GM21367 (cell line): ENCODE measurements at regions not wholly inside any gene's neighbourhood (a gene's known extent, or its start where the extent isn't known, plus 50 kb on each side); places are given as distances from the start of the nearest gene placed in this dataset.

Source experiments
- ATAC-seq: cut with Tn5 transposase; IDR thresholded peaks from one replicate; pipeline ENCODE4 v1.9.1; 2021; ENCODE audit not compliant: unreplicated experiment

DNA sequence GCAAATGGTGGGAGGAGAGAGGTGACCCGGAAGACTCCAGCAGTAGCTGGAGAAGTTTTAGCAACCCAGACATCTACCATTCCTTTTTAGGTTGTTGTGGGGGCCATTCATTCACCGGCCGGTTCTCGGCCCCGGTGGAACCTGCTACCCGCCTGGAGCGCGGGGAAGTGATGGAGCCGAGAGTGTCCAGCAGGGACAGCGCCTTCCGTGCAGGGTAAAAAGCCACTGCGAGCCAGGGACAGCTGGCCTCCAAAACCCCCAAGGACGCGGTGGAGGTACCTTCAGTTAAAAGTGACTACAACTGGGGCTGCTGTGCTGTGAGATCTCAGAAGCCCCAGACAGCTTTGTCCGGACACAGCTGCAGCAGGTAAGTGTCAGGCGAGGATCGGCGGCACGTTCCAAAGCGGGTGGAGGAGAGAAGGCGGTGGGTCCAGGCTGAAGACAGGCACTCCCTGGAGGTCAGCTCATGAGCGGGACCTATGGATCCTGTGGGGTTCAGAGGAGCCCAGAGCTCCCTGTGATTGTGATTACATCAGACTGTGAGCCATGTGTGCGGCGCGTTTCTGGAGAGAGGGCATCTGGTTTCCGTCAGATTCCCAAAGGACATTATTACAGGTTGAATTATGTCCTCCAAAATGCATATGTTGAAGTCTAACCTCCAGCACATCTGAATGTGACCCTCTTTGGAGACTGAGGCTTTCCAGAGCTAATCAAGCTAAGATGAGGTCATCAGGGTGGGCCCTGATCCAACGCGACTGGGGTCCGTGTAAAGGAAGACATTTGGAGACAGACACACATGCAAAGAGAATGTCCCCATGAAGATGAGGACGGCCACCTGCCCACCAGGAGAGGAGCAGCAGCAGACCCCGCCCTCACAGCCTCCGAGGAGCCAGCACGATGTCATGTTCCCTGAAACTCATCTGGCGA is 276.3 kb downstream of the EIPR1 start:
- ATAC-seq: no peak

DNA sequence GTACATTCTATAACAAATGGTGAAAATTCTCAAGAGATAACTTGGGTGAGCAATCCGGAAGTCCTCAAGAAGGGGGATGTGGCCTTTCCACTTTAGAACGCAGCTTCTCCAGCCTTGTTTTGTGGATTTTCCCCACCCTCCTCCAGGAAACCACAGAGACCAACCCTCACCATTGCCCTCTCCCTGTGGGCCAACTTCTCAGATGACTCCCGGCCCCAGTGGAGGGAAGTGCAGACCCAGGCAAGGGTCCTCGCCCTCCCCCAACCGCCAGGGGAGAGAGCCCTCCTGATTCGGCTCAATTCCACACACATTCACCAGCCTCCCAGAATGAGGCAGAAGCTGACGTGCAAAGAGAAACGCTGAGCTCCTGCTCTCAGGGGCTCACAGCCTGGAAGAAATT is 277.2 kb downstream of the EIPR1 start:
- no peak for ATAC-seq

- ATAC-seq: no peak
Measured at GRCh38 chr2:3099860-3100234, 277.8 kb downstream of the EIPR1 start.

- no peak for ATAC-seq
Measured at GRCh38 chr2:3099145-3099859, 278.3 kb downstream of the EIPR1 start.

DNA sequence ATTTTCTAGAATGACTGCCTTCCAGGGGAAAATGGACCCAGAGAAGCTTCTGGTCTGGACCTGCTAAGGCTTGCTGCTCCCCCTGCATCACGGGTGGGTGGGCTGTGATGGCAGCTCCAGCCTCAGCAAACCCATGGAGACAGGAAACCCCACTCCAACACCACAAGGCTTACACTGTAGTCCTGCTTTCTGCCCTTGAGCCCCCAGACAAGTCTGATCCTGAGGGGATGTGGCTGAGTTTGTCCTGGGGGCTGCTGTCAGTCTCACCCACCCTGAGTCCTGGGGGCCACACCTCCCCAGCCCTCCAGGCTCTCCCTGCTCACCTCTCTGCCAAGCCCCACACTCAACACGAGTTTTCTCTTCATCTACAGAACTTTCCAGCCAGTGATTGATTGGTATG is 279.4 kb downstream of the EIPR1 start:
- no peak for ATAC-seq

DNA sequence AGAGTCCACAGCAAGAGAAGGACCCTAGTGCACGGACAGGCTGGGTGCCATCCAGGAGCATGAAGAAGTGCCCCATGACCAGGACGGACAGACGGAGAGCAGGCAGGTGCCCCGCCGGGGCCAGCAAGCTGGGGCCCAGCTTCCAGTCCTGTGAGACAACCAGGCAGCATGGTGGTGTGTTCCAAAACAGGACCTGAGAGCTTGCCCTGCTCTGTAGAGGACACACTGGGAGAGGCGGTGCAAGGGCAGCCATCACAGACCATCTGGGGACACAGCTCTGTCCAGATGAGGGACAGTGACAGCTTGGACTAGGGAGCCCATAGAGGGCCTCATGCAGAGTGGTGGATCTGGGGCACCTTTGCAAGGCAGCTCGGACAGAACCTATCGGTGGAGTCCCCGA is 279.8 kb downstream of the EIPR1 start:
- no peak for ATAC-seq

- ATAC-seq: no peak
Measured at GRCh38 chr2:3094999-3095958, 282.3 kb downstream of the EIPR1 start.

DNA sequence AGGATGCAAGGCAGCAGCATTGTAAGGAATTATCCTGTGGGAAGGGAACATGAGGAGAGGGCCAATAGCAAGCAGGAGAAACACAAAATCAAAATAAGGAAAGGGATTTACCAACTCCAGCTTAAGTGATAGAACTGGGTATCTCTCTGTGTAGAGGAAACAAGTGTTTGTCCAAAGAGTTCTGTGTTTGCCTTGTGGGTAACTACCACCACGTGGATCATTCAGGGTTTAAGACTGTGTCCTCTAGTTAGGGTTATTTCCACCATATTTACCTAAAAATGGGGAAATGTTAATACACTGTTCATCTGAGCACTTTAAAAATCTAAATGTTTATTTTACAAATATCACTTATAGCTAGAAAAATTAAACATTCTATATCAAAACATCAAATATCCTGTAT is 283.3 kb downstream of the EIPR1 start:
- no peak for ATAC-seq

- ATAC-seq: no peak
Measured at GRCh38 chr2:3091696-3092095, 285.9 kb downstream of the EIPR1 start.

DNA sequence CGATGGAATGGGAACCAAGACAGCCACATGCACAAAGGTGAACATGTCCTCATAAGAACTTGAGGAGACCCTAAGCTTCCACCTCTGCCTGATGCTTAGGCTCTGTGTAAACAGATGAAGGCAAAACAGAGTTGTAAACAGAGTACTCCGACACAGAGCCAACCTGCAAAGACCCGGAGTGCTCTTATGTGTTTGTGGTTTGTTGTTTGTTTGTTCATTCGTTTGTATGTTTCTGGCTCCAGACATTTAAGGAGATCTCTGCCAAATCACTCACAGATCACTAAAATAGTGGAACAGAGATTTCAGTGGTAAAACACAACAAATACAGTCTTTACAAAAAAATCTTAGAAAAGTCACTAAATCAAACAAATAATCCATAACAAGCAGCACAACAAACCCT is 294.9 kb downstream of the EIPR1 start:
- ATAC-seq: no peak

GRCh38 chr2:3079959-3080948 is 297.4 kb downstream of the EIPR1 start:
- no peak for ATAC-seq

- no peak for ATAC-seq
Measured at GRCh38 chr2:3079466-3079865, 298.2 kb downstream of the EIPR1 start.

DNA sequence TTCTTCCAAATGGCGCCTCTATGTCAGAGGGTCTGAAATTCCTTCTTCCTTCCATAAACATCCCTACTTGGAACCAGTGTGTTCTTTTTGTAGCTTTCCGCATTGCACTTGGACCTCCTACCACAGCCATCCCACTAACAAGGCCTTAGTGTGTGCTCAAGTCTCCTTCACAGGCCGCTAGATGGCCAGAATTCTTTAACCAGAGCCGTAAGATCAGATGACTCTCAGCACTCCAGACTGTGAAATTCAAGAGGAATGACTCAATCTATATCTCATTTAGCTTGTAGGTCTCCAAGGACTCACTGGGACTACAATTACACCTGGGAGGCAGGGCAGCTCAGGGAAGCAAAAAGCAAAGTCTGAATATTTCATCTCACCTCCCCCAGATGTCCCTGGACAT is 298.9 kb downstream of the EIPR1 start:
- ATAC-seq: no peak

DNA sequence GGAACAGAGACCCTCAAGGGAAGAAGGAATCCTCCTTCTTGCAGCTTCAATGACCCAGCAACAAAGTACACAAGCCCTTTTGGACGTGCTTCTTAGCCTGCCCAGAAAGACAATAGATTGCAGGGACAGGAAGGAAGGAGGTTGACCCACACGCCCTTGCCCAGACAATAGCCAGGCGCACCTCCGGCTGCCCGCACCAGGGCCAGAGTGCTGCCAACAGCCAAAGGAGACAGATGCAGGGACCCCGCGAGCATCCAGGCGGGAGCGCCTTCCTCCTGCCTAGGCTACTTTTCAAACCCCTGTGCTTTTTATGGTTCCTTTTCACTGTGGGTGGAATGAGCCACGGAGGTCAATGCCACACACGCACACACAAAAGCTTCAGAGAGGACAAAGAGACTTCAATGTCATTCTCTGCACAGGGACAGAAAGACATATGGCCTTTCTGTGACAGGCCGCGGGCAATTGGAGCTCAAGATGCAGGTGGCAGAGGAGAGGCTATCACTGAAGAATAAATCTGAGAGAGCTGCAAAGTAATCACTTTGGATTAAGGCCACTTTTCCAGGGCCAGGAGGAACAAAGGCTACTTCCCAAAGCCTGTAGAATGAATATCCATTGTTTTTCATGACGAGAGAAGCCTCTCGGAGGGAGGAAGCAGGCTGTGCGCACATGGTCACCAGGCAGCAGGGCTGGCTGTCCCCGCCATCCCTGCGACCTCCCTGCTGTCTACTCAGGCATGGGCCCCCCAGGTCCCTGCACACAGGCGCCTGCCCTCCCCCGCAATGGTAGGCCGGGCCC is 300.6 kb downstream of the EIPR1 start:
- no peak for ATAC-seq

DNA sequence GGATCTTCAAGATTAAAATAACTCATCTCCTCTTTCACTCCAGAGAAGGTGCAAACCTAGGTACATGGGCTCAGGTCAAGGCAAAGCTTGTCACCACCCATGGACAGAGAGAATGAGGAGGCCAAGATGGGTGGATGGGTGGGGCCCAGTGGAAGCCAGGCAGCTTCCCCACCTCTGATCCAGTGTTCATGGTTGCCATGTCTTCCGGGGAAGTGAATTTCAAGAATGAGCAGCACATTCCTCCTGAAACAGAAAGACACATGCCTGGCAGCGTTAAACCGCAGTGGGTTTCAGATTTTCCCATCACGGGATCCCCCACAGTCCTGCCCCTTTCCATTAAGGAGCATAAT is 301.7 kb downstream of the EIPR1 start:
- ATAC-seq: no peak

GRCh38 chr2:3075316-3075990 is 302.2 kb downstream of the EIPR1 start:
- ATAC-seq: no peak

GRCh38 chr2:3073704-3074103 is 303.9 kb downstream of the EIPR1 start:
- no peak for ATAC-seq

- no peak for ATAC-seq
Measured at GRCh38 chr2:3073041-3073595, 304.5 kb downstream of the EIPR1 start.
